ENCODE measurements at regions not wholly inside any gene's neighbourhood (a gene's known extent, or its start where the extent isn't known, plus 50 kb on each side); places are given as distances from the start of the nearest gene placed in this dataset.

GRCh38 chr12:11963841-11964471 is 106.8 kb upstream of the BCL2L14 start:
- TF ChIP-seq, protein P1, sequence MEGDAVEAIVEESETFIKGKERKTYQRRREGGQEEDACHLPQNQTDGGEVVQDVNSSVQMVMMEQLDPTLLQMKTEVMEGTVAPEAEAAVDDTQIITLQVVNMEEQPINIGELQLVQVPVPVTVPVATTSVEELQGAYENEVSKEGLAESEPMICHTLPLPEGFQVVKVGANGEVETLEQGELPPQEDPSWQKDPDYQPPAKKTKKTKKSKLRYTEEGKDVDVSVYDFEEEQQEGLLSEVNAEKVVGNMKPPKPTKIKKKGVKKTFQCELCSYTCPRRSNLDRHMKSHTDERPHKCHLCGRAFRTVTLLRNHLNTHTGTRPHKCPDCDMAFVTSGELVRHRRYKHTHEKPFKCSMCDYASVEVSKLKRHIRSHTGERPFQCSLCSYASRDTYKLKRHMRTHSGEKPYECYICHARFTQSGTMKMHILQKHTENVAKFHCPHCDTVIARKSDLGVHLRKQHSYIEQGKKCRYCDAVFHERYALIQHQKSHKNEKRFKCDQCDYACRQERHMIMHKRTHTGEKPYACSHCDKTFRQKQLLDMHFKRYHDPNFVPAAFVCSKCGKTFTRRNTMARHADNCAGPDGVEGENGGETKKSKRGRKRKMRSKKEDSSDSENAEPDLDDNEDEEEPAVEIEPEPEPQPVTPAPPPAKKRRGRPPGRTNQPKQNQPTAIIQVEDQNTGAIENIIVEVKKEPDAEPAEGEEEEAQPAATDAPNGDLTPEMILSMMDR (conservative IDR thresholded peaks at IDR 0.05; ENCODE audit: low read depth, low read length), result no peak
- TF ChIP-seq EZH2 (IDR thresholded peaks at IDR 0.05; ENCODE audit: borderline replicate concordance, low read depth, low read length, poor library complexity, severe bottlenecking), result no peak

Data from A673 (cell line).